IPS-15b (cell line): ENCODE measurements at regions not wholly inside any gene's neighbourhood (a gene's known extent, or its start where the extent isn't known, plus 50 kb on each side); places are given as distances from the start of the nearest gene placed in this dataset.
"Not testable (repeated sequence)": the region's sequence is repeated elsewhere in the genome, so short reads cannot be mapped to it uniquely, and the experiment has no call there.

Experiments used
- H3K27me3 ChIP-seq: one replicate; pipeline ENCODE4 v1.6.1; 2013; ENCODE audit warnings: low read length; ENCODE audit not compliant: control insufficient read depth, insufficient read depth
- H3K36me3 ChIP-seq: one replicate; pipeline ENCODE4 v1.6.1; 2013; ENCODE audit warnings: low read length; ENCODE audit not compliant: control insufficient read depth, insufficient read depth
- H3K4me1 ChIP-seq: one replicate; pipeline ENCODE4 v1.6.1; 2013; ENCODE audit warnings: mild to moderate bottlenecking, low read length; ENCODE audit not compliant: control insufficient read depth, insufficient read depth
- H3K4me3 ChIP-seq: one replicate; pipeline ENCODE4 v1.5.1; 2013; ENCODE audit warnings: low read depth, low read length
- H3K9ac ChIP-seq: one replicate; pipeline ENCODE4 v1.6.1; 2013; ENCODE audit warnings: low read depth, mild to moderate bottlenecking, low read length
- H3K9me3 ChIP-seq: one replicate; pipeline ENCODE4 v1.6.1; 2013; ENCODE audit warnings: mild to moderate bottlenecking, low read length; ENCODE audit not compliant: control insufficient read depth, insufficient read depth

DNA sequence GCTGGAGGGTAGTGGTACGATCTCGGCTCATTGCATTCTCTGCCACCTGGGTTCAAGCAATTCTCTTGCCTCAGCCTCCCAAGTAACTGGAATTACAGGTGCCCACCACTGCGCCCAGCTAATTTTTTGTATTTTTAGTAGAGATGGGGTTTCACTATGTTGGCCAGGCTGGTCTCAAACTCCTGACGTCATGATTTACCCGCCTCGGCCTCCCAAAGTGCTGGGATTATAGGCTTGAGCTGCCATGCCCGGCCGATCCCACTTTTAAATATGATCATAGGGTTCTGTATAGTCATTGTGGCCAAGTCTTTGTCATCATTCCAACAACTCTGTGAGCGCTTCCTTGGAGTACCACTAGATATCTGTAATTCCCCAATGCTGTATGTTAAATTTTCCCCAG, 698.2 kb downstream of the EFNB2 start:
- not testable (repeated sequence) for H3K4me1 ChIP-seq, H3K9me3 ChIP-seq, H3K4me3 ChIP-seq, H3K36me3 ChIP-seq, H3K27me3 ChIP-seq, H3K9ac ChIP-seq

GRCh38 chr13:105830821-105831220, 704.6 kb downstream of the EFNB2 start:
- no peak overlapping the region for H3K9ac ChIP-seq
- H3K36me3 ChIP-seq, result no peaks in the 10 kb centered on the region
- H3K27me3 ChIP-seq, result no peaks in the 10 kb centered on the region
- no peaks in the 10 kb centered on the region for H3K4me1 ChIP-seq
- no peak overlapping the region for H3K4me3 ChIP-seq
- no peaks in the 10 kb centered on the region for H3K9me3 ChIP-seq

DNA sequence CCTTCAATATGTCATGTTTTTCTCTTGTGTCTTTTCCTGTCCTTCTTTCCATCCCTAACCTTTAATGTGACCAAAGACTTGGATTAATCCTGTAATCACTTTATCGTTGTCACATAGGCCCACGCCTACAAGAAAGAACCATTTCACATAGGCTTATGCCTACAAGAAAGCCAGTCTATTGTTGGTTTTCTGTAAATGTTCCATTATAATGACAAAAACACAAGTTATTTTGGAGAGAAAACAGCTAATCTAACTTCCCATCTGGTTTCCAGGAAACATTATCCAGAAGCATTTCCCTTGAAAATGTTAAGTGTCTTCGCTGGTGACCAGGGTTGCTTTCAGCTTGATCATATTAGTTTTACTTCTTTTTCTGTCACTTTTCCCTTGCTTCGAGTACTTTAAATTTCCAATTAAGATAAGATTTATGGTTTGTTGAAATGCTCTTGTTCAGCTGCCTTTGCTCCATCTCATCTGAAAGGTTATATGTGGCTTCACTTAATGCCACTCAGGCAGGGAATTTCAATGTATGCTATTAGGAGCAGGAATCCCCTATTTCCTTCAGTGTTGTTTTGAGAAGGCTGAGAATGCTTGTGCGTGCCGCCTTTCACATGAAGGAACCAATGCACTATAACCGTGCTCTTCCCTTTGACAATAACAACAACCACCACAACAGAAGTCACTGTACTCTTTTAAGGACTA, 708.2 kb downstream of the EFNB2 start:
- no peaks in the 10 kb centered on the region for H3K9me3 ChIP-seq
- H3K36me3 ChIP-seq, result no peaks in the 10 kb centered on the region
- no peaks in the 10 kb centered on the region for H3K27me3 ChIP-seq
- H3K4me1 ChIP-seq, result no peaks in the 10 kb centered on the region
- no peak overlapping the region for H3K9ac ChIP-seq
- no peak overlapping the region for H3K4me3 ChIP-seq

DNA sequence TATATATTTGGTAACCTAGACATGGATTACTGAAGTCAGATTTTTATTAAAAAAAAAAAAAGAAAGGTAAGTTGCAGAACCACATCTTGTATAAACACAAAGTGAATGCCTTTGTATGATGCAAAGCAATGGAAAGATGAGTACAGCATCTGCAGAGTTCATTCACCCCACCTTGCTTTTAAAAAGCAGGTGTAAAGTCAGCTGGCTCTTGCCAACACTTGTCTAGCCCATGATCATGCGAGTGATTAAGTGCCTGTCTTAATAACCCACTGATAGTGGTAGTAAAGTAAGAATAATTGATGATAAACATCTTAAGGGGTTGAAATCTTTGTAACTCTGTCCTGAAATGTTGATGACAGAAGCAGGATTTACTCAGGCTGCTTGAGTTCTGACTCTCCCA, 710.4 kb downstream of the EFNB2 start:
- H3K4me3 ChIP-seq, result no peak overlapping the region
- no peaks in the 10 kb centered on the region for H3K36me3 ChIP-seq
- no peaks in the 10 kb centered on the region for H3K9me3 ChIP-seq
- H3K4me1 ChIP-seq, result no peaks in the 10 kb centered on the region
- no peaks in the 10 kb centered on the region for H3K27me3 ChIP-seq
- no peak overlapping the region for H3K9ac ChIP-seq

- peaks cover 15% of the 10 kb centered on the region for H3K27me3 ChIP-seq
- H3K9ac ChIP-seq, result no peak overlapping the region
- H3K4me1 ChIP-seq, result peaks cover 6% of the 10 kb centered on the region
- H3K36me3 ChIP-seq, result no peaks in the 10 kb centered on the region
- H3K4me3 ChIP-seq, result no peak overlapping the region
- H3K9me3 ChIP-seq, result no peaks in the 10 kb centered on the region
These were observed 714.1 kb downstream of the EFNB2 start for GRCh38 chr13:105821337-105821736.

DNA sequence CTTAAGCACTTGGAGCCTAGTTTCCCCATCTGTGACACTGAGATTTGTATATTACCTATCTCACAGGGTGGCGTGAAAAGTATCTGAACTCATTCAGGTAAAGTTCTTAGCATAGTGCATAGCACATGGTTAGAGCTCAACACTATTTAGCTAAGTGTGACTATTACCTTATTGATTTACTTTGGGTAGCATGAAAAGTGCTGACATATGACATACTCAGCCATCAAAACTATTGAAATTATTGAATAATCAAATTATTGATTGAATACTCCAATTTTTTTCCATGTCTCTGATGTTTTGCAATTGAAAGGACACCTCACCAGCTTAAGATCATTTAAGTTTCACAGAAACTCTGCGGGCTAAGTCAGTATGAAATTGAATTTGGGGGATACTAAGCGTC, 715.0 kb downstream of the EFNB2 start:
- Histone ChIP-seq H3K9ac (no peak overlapping the region), H3K4me3 (no peak overlapping the region), H3K9me3 (no peaks in the 10 kb centered on the region), H3K36me3 (no peaks in the 10 kb centered on the region), H3K27me3 (peaks cover 24% of the 10 kb centered on the region), H3K4me1 (peaks cover 6% of the 10 kb centered on the region)

DNA sequence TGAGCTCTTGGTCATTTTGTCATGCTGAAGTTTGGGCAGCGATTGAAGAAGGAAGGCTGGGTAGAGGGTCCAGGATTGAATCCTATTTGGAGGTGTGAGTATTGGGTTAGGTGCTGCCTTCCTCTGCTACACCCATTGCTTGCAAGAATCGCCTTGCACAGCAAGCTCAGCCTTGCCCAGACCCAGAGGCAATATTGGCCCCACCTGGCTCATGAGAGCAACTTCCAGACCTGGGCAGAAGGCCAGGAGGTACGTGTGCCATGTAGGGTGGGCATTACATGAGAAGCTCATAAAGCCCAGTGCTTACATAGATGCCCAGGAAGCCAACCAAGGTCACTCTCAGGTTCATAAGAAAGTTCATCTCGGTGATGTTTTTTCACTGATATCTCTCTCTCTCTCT, 718.0 kb downstream of the EFNB2 start:
- Histone ChIP-seq H3K9ac (no peak overlapping the region), H3K4me3 (no peak overlapping the region), H3K4me1 (peaks cover 6% of the 10 kb centered on the region), H3K27me3 (peaks cover 27% of the 10 kb centered on the region), H3K36me3 (no peaks in the 10 kb centered on the region), H3K9me3 (no peaks in the 10 kb centered on the region)

DNA sequence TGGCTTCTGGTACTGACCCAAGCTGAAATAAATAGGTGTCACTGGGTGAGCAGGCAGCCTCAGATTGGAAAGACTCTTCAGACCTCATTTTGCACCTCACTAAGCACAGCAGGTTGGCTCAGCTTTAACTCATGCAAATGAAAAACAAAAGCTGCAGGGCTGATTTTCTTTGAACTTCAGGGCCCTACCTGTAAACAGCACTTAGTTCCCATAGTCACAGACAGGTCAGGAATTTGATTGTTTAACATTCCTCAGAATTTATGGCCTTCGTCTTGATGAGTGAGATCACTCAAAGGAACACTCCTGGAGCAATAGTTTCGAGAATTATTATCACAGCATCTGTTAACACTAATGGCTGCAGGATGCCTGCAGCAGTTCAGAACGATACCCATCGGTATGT, 718.5 kb downstream of the EFNB2 start:
- no peaks in the 10 kb centered on the region for H3K36me3 ChIP-seq
- peaks cover 6% of the 10 kb centered on the region for H3K4me1 ChIP-seq
- H3K9ac ChIP-seq, result no peak overlapping the region
- H3K4me3 ChIP-seq, result no peak overlapping the region
- H3K27me3 ChIP-seq, result peaks cover 27% of the 10 kb centered on the region
- no peaks in the 10 kb centered on the region for H3K9me3 ChIP-seq

- no peak overlapping the region for H3K9ac ChIP-seq
- peaks cover 6% of the 10 kb centered on the region for H3K4me1 ChIP-seq
- no peaks in the 10 kb centered on the region for H3K9me3 ChIP-seq
- H3K36me3 ChIP-seq, result no peaks in the 10 kb centered on the region
- peaks cover 27% of the 10 kb centered on the region for H3K27me3 ChIP-seq
- H3K4me3 ChIP-seq, result no peak overlapping the region
These were observed 720.6 kb downstream of the EFNB2 start for GRCh38 chr13:105814902-105815250.

DNA sequence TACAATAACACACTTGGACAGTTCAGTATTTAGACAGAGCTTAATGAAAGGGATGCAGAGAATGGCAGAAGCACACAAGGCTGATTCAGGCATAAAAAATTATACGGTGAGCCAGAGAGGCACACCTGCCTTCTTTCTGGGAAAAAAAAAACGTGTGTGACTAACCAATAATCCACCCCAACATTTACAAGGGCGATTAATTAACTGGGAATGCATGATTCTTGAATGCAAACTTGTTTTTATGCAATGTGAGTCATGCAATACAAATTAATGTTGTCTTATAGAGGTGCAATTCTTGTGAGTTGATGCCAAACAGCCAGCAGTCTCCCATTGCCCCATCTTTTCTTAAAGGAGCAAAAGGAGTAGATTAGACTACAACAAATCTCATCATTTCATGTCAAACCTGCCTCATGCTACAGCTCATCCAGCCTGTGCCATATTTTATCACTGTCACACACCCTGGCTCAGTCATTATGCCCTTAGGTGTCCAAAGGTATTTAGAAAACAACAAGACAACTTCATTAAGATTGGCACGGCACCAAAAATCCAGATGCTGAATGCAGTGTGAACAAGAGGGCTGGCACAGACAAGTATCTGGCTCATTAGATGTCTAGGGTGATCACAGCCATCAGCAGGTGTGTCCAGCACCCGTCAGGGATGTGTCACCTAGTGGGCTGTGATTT, 721.1 kb downstream of the EFNB2 start:
- peaks cover 27% of the 10 kb centered on the region for H3K27me3 ChIP-seq
- no peaks in the 10 kb centered on the region for H3K9me3 ChIP-seq
- H3K4me3 ChIP-seq, result no peak overlapping the region
- peaks cover 6% of the 10 kb centered on the region for H3K4me1 ChIP-seq
- no peaks in the 10 kb centered on the region for H3K36me3 ChIP-seq
- H3K9ac ChIP-seq, result no peak overlapping the region

GRCh38 chr13:105806628-105806920, 728.9 kb downstream of the EFNB2 start:
- no peaks in the 10 kb centered on the region for H3K9me3 ChIP-seq
- H3K4me1 ChIP-seq, result no peaks in the 10 kb centered on the region
- no peak overlapping the region for H3K9ac ChIP-seq
- H3K36me3 ChIP-seq, result no peaks in the 10 kb centered on the region
- H3K4me3 ChIP-seq, result no peak overlapping the region
- no peaks in the 10 kb centered on the region for H3K27me3 ChIP-seq

DNA sequence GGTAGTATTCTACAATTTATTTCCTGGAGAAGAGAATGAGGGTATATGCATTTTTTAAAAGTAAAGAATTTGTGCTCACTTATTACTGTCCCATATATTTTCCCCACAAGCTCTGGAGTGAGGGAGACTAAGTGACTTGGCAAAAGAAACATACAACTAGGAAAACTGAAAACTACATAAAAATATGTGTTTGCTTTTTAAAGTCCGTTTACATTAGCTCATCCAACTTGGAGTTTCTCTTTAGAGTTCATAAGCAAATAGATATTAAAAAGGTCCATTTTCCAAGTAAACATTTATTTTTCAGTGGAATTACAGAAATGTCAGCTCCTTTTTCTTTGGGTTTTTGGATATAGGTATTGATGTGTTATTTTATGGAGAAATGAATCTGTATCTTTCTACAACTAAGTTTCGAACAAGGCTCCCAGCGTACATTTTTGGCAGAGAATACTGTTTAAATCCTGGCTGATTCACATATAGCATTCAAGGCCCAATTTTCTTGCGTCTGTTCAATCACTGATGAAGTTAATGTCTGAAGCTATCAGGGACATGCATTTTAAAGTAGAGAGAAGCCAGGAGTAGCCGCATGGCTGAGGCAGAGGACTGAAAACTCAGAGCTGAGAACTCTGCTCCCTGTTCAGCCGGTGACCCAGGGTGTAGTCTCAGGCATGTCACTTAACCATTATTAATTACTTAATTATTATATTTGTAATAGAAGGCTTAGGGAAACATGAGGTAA, 729.4 kb downstream of the EFNB2 start:
- Histone ChIP-seq H3K36me3 (no peaks in the 10 kb centered on the region), H3K4me3 (no peak overlapping the region), H3K9me3 (no peaks in the 10 kb centered on the region), H3K27me3 (no peaks in the 10 kb centered on the region), H3K9ac (no peak overlapping the region), H3K4me1 (no peaks in the 10 kb centered on the region)
